Tibial nerve (tissue), 4 donors: ENCODE measurements at regions not wholly inside any gene's neighbourhood (a gene's known extent, or its start where the extent isn't known, plus 50 kb on each side); places are given as distances from the start of the nearest gene placed in this dataset.

ENCODE experiments used
- CTCF ChIP-seq, 5 experiments: fragments of 200-600 bp in 3 of 5; fragments of 450-650 bp in 2 of 5; sonication (generic) in 3 of 5; IDR thresholded peaks; one replicate each; pipeline ENCODE4 v1.5.1; 2016 to 2019; ENCODE audit warnings: antibody characterized with exemption in 5 of 5, mild to moderate bottlenecking in 3 of 5, moderate library complexity in 2 of 5
- EP300 ChIP-seq, 2 donors: sonication (generic); formaldehyde crosslinking; IDR thresholded peaks; one replicate each; pipeline ENCODE4 v1.6.1; 2017; ENCODE audit warnings: antibody characterized with exemption in 2 of 2, mild to moderate bottlenecking in 1 of 2
- POLR2A ChIP-seq, 2 donors: fragments of 450-650 bp; IDR thresholded peaks; one replicate each; pipeline ENCODE4 v1.6.1; 2017; ENCODE audit warnings: antibody characterized with exemption in 2 of 2, mild to moderate bottlenecking in 2 of 2, moderate library complexity in 2 of 2

GRCh38 chr13:47025791-47026447 lies 129.1 kb upstream of the HTR2A start:
- TF ChIP-seq CTCF (IDR thresholded peaks at IDR 0.05) = no peak
- TF ChIP-seq POLR2A (IDR thresholded peaks at IDR 0.05) = no peak
- no peak for TF ChIP-seq EP300 (IDR thresholded peaks at IDR 0.05)
